DND-41 (cell line): ENCODE measurements at regions not wholly inside any gene's neighbourhood (a gene's known extent, or its start where the extent isn't known, plus 50 kb on each side); places are given as distances from the start of the nearest gene placed in this dataset.

Experiments used
- CTCF ChIP-seq: IDR thresholded peaks from 2 replicates; pipeline ENCODE4 v1.5.1; 2012; ENCODE audit warnings: borderline replicate concordance, low read length, moderate library complexity, mild to moderate bottlenecking; ENCODE audit not compliant: poor library complexity, severe bottlenecking; ENCODE audit errors: extremely low read depth
- EZH2 ChIP-seq: IDR thresholded peaks from 3 replicates; pipeline ENCODE4 v1.6.1; 2012; ENCODE audit warnings: borderline replicate concordance, low read depth, mild to moderate bottlenecking, moderate library complexity, low read length, inconsistent platforms; ENCODE audit not compliant: severe bottlenecking

- TF ChIP-seq CTCF (no peak), EZH2 (no peak)
These were observed 91.7 kb downstream of the SLC10A2 start for GRCh38 chr13:102974317-102975087.
